Stimulated activated CD4-positive, alpha-beta T cell treated with anti-CD3 and anti-CD28 coated beads, TNF-alpha, amount 100 ng/mL, for 1 hour (primary cell): ENCODE measurements at regions not wholly inside any gene's neighbourhood (a gene's known extent, or its start where the extent isn't known, plus 50 kb on each side); places are given as distances from the start of the nearest gene placed in this dataset.
"Not testable (repeated sequence)": the region's sequence is repeated elsewhere in the genome, so short reads cannot be mapped to it uniquely, and the experiment has no call there.

Source experiments
- DNase-seq, 3 donors: peaks; one replicate each; pipeline ENCODE4 v3.0.0-alpha.2; 2020; ENCODE audit warnings: low read depth in 3 of 3, low spot score in 1 of 3

DNA sequence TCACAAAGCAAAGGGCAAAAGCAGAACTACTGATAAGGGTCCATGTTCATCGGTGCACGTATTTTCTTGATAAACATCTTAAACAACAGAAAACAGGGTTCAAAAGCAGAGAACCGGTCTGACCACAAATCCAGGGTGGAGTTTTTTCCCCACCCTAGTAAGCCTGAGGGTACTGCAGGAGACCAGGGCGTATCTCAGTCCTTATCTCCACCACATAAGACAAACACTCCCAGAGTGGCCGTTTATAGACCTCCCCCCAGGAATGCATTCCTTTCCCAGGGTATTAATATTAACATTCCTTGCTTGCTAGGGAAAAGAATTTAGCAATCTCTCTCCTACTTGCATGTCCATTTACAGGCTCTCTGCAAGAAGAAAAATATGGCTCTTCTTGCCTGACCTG, 567.9 kb upstream of the HS3ST1 start:
- not testable (repeated sequence) for DNase-seq

- DNase-seq, result no peak
Measured at GRCh38 chr4:11976726-11977263, 548.1 kb upstream of the HS3ST1 start.

DNA sequence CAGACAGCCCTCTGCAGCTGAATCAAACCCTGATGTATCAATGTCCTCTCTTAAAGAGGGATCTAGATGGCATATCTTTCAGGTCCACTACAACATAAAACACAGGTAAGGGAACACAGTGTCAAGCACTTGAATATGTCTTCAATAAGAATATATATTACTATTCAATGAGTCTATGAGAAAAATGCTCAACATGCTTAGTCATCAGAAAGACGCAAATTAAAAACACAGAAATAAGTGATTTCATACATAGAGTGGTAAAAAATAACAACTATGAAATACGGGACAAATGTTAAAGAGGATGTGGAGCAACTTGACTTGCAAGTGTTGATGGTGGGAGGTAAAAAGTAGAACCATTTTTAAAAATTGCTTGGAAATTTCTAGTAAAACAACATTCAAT, 544.6 kb upstream of the HS3ST1 start:
- DNase-seq, result no peak

DNA sequence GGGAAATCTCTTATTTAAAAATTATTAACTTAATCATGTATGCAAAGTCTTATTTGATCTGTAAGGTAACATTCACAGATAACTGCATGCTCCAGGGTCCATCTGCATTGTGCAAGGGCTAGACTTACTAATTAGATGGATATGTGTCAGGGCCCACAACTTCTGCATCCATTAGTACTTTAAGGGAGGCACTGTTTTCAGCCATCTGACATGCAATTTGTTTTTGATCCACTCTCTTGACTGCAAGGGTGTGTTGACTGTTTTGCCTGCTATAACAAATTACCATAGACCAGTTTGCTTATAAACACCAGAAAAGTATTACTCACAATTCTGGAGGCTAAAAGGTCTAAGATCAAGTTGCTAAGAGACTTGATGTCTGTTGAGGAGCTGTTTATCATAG, 542.1 kb upstream of the HS3ST1 start:
- DNase-seq, result no peak

DNA sequence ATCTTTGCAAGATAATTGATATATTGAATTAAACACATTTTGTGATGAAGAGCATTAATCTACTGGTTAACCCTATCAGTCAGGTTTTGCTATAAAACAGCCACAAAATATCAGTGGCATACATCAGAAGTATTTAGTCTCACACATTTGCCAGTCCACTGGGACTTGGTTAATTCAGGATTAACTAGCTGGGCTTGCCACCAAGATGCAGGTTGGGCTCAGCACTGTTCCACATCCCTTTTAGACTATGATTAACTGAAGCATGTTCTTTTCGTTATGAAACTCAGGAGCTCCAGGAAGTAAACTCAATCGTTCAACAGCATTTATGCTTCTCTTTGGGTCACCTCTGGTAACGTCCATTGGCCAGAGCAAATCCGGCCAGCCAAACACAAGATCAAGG, 538.1 kb upstream of the HS3ST1 start:
- DNase-seq, result no peak

DNA sequence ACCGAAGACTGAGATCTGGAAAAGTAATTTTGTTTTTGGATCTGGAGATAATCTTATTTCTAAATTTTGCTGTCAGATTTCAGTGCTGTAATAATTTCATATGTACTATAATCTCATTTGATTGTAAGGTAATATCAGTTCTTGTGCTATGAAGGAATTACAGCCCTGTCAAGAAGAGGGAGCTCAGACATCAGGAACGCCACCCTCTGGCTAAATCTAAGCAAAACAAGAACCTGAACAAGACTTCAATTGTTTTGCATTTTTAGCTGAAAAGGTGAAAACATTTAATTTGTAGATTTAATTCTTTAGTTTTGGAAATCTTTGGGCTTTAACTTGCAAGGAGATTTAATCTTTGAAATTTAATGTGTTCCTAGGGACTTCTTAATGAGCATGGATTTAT, 525.4 kb upstream of the HS3ST1 start:
- no peak for DNase-seq

DNA sequence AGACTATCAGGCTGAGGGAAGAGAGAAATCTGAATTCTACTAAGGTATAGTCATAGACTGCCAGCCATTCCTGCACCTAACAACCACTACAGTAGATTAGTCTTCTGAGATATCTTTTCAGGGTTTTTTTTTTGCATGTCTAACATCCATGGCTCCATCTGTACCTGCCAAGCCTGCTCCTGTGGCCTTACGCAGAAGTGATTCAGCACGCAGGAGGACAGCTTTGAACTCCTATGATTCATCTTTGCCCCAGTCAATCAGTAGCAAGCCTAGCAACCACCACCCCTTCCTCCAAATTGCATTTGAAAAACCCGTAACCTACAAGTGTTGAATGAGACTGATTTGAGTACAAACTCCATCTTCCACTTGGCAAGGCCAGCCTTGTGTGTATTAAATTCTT, 520.7 kb upstream of the HS3ST1 start:
- no peak for DNase-seq

- DNase-seq, result not testable (repeated sequence)
Measured at GRCh38 chr4:11947629-11948028, 518.9 kb upstream of the HS3ST1 start.

- no peak for DNase-seq
Measured at GRCh38 chr4:11937941-11938340, 509.2 kb upstream of the HS3ST1 start.

- DNase-seq, result no peak
Measured at GRCh38 chr4:11931266-11931820, 502.6 kb upstream of the HS3ST1 start.

GRCh38 chr4:11929080-11929479, 500.4 kb upstream of the HS3ST1 start:
- DNase-seq, result no peak

DNA sequence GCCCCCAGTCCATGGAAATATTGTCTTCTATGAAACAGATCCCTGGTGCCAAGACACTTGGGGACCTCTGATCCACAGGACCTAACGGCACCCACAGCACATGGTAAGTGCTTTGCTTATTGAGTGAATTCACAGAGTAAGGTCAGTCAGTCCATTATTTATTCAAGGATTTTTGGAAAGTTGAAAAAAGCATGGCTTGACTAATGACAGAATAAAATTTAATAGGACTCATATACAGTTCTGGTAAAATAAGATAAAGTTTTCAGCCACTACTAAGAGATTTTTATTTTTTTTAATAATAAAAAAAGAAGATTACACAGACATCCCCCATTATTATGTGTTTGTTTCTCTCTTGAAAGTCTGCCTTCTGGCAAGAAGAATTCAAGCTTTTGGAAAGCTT, 490.6 kb upstream of the HS3ST1 start:
- no peak for DNase-seq

GRCh38 chr4:11914406-11914805, 485.7 kb upstream of the HS3ST1 start:
- no peak for DNase-seq

- no peak for DNase-seq
Measured at GRCh38 chr4:11912886-11913285, 484.2 kb upstream of the HS3ST1 start.

DNA sequence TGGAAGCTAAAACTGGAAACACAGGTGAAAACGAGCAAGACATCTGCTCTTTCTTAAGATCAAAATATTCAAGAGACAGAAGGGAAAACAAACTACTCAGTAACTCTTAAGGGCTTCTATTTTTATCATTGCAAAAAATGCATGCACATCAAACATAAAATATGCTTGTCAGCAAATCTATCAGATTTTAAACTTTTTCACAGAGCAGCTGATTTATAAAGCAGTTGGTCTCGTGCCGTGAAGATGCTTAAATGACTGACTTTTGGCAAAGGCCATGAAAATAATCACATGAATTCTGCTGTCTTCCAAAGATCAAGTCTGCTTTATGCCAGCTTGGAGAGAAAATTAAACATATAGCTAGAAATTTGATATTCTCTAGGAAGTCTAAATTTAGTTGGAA, 482.1 kb upstream of the HS3ST1 start:
- DNase-seq, result no peak

GRCh38 chr4:11908712-11909111, 480.0 kb upstream of the HS3ST1 start:
- no peak for DNase-seq

DNA sequence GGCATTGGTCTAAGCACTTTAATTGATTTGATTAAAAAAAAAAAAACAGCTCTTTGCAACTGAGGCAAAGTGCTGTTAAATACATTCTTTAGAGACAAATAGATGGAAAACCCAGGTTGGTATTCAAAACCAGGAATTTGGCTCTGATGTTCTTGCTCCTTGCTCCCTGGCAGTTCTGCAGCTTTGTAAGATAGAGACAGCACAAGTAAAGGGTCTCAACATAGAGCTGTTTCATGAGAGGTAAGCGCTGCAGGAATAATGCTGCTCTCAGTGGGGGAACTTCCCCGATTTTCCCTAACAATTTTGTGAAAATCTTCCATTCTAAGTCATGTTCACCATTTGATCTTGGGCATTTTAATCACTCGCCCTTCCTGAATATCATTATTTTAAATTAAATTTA, 479.5 kb upstream of the HS3ST1 start:
- no peak for DNase-seq

DNA sequence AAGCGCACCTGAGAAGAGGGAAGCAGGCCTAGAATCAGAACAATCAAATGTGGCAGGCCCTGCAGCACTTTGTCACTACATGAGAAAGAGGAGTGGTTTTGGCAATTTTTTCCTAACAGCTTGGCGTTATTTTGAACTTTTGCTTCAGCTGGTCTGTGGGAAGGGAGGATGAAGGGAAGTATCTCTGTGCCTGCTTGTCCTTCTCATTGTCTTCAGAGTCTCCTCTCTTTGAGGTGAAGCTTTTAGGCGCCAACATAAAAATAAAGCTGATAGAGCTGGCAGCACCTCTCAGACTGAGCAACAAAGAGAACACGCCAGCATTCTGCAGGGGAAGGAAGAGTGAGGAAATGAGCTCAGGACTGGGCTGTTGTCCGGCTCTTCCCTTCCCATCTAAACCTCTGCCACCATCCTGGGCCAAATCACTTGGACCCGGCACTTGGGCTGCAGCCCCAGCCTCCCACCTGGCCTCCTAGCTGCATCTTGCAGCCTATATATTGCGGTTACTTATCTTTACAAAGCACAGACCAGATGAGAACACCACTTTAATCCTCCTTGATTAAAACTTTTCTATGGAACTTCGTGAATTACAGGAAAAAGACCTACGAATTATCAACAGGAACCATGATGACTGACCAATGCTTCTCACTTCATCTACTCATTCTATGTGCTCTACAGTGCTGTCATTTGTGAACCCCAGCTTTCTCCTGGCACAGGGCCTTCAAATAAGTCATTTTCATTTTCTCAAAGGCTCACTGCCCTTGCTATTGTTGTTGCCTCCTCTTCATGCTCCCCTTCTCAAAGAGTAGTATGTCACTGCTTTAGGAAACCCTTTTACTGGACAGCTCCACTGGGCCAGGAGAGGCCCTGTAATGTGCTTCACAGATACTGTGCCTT, 476.4 kb upstream of the HS3ST1 start:
- no peak for DNase-seq

DNA sequence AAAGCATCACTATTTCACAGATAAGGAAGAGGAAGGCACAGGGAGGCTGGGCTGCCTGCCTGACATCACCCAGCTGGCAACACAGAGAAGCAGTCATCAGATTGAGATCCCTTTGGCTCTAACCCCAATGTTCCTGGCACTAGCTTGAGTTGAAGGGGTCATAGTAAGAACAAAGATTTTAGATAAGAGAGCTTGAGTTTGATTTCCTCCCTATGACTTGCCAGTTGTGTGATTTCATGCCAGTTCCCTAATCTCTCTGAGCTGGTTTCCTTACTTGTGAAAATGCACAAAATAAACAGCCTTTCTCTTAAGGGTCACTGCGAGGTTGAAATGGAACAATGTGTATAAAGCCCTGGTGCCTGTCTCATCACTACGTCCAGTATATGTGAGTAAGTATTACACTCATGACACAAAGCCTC, 475.4 kb upstream of the HS3ST1 start:
- DNase-seq, result no peak

GRCh38 chr4:11901089-11901488, 472.4 kb upstream of the HS3ST1 start:
- no peak for DNase-seq

- no peak for DNase-seq
Measured at GRCh38 chr4:11900359-11900758, 471.7 kb upstream of the HS3ST1 start.

DNA sequence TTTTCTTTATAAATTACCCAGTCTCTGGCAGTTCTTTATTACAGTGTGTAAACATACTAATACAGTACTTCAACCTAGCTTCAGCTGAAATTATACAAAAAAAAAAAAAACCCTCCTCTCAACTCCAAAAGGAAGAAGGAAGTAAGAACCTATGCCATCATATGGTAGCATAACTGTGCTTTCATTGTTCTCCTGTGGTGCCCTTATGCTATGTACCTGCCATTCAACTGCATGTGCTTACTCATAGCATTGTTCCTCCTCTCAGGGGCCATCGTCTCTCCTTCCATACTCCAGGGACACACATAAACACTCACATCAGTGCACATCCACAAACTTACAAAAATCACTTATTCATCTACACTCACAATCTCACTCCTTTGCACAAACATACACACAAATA, 470.1 kb upstream of the HS3ST1 start:
- no peak for DNase-seq

GRCh38 chr4:11895766-11896165, 467.1 kb upstream of the HS3ST1 start:
- DNase-seq, result no peak
